22Rv1 (cell line): ENCODE measurements at regions not wholly inside any gene's neighbourhood (a gene's known extent, or its start where the extent isn't known, plus 50 kb on each side); places are given as distances from the start of the nearest gene placed in this dataset.

ENCODE experiments used
- CTCF ChIP-seq: fragments of 450-650 bp; IDR thresholded peaks from 2 replicates; pipeline ENCODE4 v1.5.1; 2017; ENCODE audit warnings: mild to moderate bottlenecking
- ZFX ChIP-seq: fragments of 450-650 bp; IDR thresholded peaks from 2 replicates; pipeline ENCODE4 v1.6.1; 2017; ENCODE audit warnings: antibody characterized with exemption, borderline replicate concordance

GRCh38 chr1:99571092-99571734 is 74.7 kb upstream of the PALMD start:
- TF ChIP-seq CTCF (no peak), ZFX (no peak)
